ENCODE measurements at regions not wholly inside any gene's neighbourhood (a gene's known extent, or its start where the extent isn't known, plus 50 kb on each side); places are given as distances from the start of the nearest gene placed in this dataset.

GRCh38 chrX:128928636-128929035 is 594.7 kb downstream of the SMARCA1 start:
- no peaks in the 10 kb centered on the region for H3K4me1 Mint-ChIP-seq

More at GRCh38 chrX:128928636-128929035, 594.7 kb downstream of the SMARCA1 start:
- Histone ChIP-seq H3K18ac (ENCODE audit: insufficient read length, low read depth, low read length) (no peak overlapping the region), H3K4ac (ENCODE audit: low read depth, low read length) (no peak overlapping the region), H3K56ac (ENCODE audit: insufficient read length, low read depth, low read length) (no peak overlapping the region), H3K4me2 (ENCODE audit: insufficient read depth, insufficient read length, low read length) (no peak overlapping the region), H3K79me1 (ENCODE audit: insufficient read depth, low read depth, low read length, poor library complexity, severe bottlenecking) (no peaks in the 10 kb centered on the region), H2BK20ac (ENCODE audit: low read depth, low read length, poor library complexity, severe bottlenecking) (no peak overlapping the region), H2AK5ac (ENCODE audit: insufficient read length, low read length) (no peak overlapping the region), H4K5ac (ENCODE audit: insufficient read length, low read depth, low read length) (no peak overlapping the region), H3K23ac (ENCODE audit: insufficient read length, low read depth, low read length) (no peak overlapping the region), H2BK15ac (ENCODE audit: low read depth, low read length) (no peak overlapping the region), H4K91ac (ENCODE audit: insufficient read length, low read depth, low read length) (no peak overlapping the region), H3K9me3 (ENCODE audit: control insufficient read depth, low read depth, low read length) (no peaks in the 10 kb centered on the region), H4K20me1 (ENCODE audit: control insufficient read depth, insufficient read depth, insufficient read length) (no peaks in the 10 kb centered on the region), H4K8ac (replicated peaks; ENCODE audit: insufficient read length, low read depth, low read length) (no peak overlapping the region), H3T11ph (ENCODE audit: low read length) (no peak overlapping the region), H3K27me3 (ENCODE audit: insufficient read depth, low read length) (no peaks in the 10 kb centered on the region), H3K4me1 (ENCODE audit: insufficient read depth, low read length) (no peaks in the 10 kb centered on the region), H3K14ac (ENCODE audit: insufficient read depth, low read length) (no peak overlapping the region), H3K79me2 (ENCODE audit: insufficient read depth, low read length) (no peaks in the 10 kb centered on the region), H2BK12ac (ENCODE audit: insufficient read length, low read depth, low read length) (no peak overlapping the region), H3K23me2 (ENCODE audit: insufficient read length, low read depth, low read length, poor library complexity, severe bottlenecking) (no peaks in the 10 kb centered on the region), H2AFZ (ENCODE audit: low read length) (no peak overlapping the region), H3K9ac (ENCODE audit: extremely low read depth, insufficient read length, low read length) (no peak overlapping the region), H2BK5ac (ENCODE audit: insufficient read length, low read length) (no peak overlapping the region), H3K27ac (ENCODE audit: insufficient read length, low read depth, low read length) (no peak overlapping the region), H2BK120ac (ENCODE audit: low read depth, low read length, poor library complexity, severe bottlenecking) (no peak overlapping the region)
- TF ChIP-seq CTCF (conservative IDR thresholded peaks at IDR 0.05): no peak
- Mint-ChIP-seq H3K27ac (no peak overlapping the region), H3K27me3 (ENCODE audit: low read depth) (no peaks in the 10 kb centered on the region), H3K9me3 (peaks cover 13 to 42% of the 10 kb centered on the region in 2 experiments), H3K4me3 (no peak overlapping the region), H3K36me3 (ENCODE audit: insufficient read depth in 1 of 3, low read depth in 3 of 3) (peaks cover 1 to 9% (median 4%) of the 10 kb centered on the region in 3 experiments; a peak in 5 of 7 replicates)
- DNase-seq: no peak
- no CpG with 5 or more reads among the region's 3 CpGs for WGBS (ENCODE audit: extremely low coverage, insufficient read length, low lambda C conversion rate)

Data from H9 (cell line).